Stimulated activated naive B cell treated with anti-CD40 and anti-IgM and Interleukin-4, amounts not matched to agents 10 μg/mL and 1 μg/mL and 100 μg/mL, for 72 hours (primary cell): ENCODE measurements at regions not wholly inside any gene's neighbourhood (a gene's known extent, or its start where the extent isn't known, plus 50 kb on each side); places are given as distances from the start of the nearest gene placed in this dataset.
A peak's percentile ranks its signal among the peaks of the same experiment; 100 is the strongest.

Source experiments
- ATAC-seq, 2 donors: fragments of 150-1000 bp; cut with Tn5 transposase; replicated peaks; 2 replicates each; pipeline ENCODE4 v1.10.0; 2021; ENCODE audit warnings: moderate library complexity in 1 of 2
- DNase-seq: peaks from one replicate; pipeline ENCODE4 v3.0.0; 2021
- H3K27ac Mint-ChIP-seq: one replicate; pipeline ENCODE4 v1.8.0; 2022; ENCODE audit warnings: mild to moderate bottlenecking, mixed read lengths
- H3K27me3 Mint-ChIP-seq, 2 donors: one replicate each; pipeline ENCODE4 v1.8.0; 2022; ENCODE audit warnings: mixed read lengths in 2 of 2
- H3K36me3 Mint-ChIP-seq, 2 donors: one replicate each; pipeline ENCODE4 v1.8.0; 2022; ENCODE audit warnings: mixed read lengths in 2 of 2, mild to moderate bottlenecking in 1 of 2
- H3K4me1 Mint-ChIP-seq, 2 donors: one replicate each; pipeline ENCODE4 v1.8.0; 2022; ENCODE audit warnings: mixed read lengths in 2 of 2, mild to moderate bottlenecking in 1 of 2
- H3K4me3 Mint-ChIP-seq, 2 donors: one replicate each; pipeline ENCODE4 v1.8.0; 2022; ENCODE audit warnings: mild to moderate bottlenecking in 2 of 2, mixed read lengths in 2 of 2, moderate library complexity in 1 of 2
- H3K9me3 Mint-ChIP-seq, 2 donors: one replicate each; pipeline ENCODE4 v1.8.0; 2022; ENCODE audit warnings: mixed read lengths in 2 of 2, mild to moderate bottlenecking in 1 of 2

- DNase-seq (no peak), ATAC-seq (no peak)
- no peak overlapping the region for H3K27ac Mint-ChIP-seq
- H3K4me3 Mint-ChIP-seq = no peak overlapping the region
- no peaks in the 10 kb centered on the region for H3K4me1 Mint-ChIP-seq
- H3K27me3 Mint-ChIP-seq = no peaks in the 10 kb centered on the region
- no peaks in the 10 kb centered on the region for H3K36me3 Mint-ChIP-seq
- H3K9me3 Mint-ChIP-seq = peaks cover 0 to 1% of the 10 kb centered on the region in 2 donors
Observed at GRCh38 chr5:8683496-8683895, 814.5 kb downstream of the MTRR start.

DNA sequence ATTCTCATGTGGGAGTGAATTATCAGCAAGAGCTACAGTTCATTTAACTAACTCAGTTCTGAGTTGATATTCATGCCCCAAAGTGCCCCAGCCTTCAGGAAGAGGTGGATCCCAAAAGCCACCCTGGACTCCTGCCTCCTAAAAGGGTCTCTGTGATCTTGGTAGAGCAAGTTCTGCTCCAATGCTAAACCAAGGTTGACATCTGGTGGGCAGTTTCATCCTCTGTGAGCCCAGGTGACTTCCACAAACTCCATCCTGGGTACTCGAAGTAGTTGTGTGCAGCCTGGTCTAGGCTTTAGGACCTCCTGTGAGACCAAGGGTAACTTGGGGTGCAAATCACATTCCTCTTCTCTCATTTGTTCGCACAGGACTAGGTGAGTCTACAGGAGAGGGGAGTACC, 816.8 kb downstream of the MTRR start:
- Mint-ChIP-seq H3K27ac (no peak overlapping the region), H3K27me3 (no peaks in the 10 kb centered on the region), H3K36me3 (no peaks in the 10 kb centered on the region), H3K4me3 (no peak overlapping the region), H3K4me1 (no peaks in the 10 kb centered on the region), H3K9me3 (no peaks in the 10 kb centered on the region)
- DNase-seq (no peak), ATAC-seq (peak in 1 of 2 donors; percentile 12)

GRCh38 chr5:8686707-8687106, 817.8 kb downstream of the MTRR start:
- no peaks in the 10 kb centered on the region for H3K27me3 Mint-ChIP-seq
- no peaks in the 10 kb centered on the region for H3K9me3 Mint-ChIP-seq
- ATAC-seq (no peak), DNase-seq (no peak)
- H3K4me3 Mint-ChIP-seq = no peak overlapping the region
- H3K4me1 Mint-ChIP-seq = no peaks in the 10 kb centered on the region
- H3K27ac Mint-ChIP-seq = no peak overlapping the region
- H3K36me3 Mint-ChIP-seq = no peaks in the 10 kb centered on the region

DNA sequence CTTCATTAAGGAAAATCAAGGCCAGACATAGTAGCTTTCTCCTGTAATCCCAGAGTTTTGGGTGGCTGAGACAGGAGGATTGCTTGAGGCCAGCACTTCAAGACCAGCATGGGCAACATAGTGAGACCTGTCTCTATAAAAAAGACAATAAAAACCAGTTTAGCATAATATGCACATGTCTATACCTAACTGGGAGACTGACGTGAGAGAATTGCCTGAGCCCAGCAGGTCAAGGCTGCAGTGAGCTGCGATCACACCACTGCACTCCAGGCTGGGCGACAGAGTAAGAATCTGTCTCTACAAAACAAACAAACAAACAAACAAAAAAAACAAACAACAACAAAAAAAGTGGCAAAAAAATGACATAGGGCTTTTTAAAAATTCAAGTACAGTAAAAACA, 820.8 kb downstream of the MTRR start:
- Mint-ChIP-seq H3K4me3 (no peak overlapping the region), H3K36me3 (no peaks in the 10 kb centered on the region), H3K27ac (no peak overlapping the region), H3K4me1 (no peaks in the 10 kb centered on the region), H3K9me3 (no peaks in the 10 kb centered on the region), H3K27me3 (no peaks in the 10 kb centered on the region)
- DNase-seq (no peak), ATAC-seq (no peak)

- DNase-seq (no peak), ATAC-seq (no peak)
- Mint-ChIP-seq H3K4me3 (no peak overlapping the region), H3K27ac (no peak overlapping the region), H3K4me1 (no peaks in the 10 kb centered on the region), H3K36me3 (no peaks in the 10 kb centered on the region), H3K9me3 (peaks cover 0 to 6% of the 10 kb centered on the region in 2 donors), H3K27me3 (no peaks in the 10 kb centered on the region)
Observed at GRCh38 chr5:8691221-8691620, 822.3 kb downstream of the MTRR start.

GRCh38 chr5:8693341-8693844, 824.4 kb downstream of the MTRR start:
- ATAC-seq = no peak
- no peak for DNase-seq
- H3K4me1 Mint-ChIP-seq = no peaks in the 10 kb centered on the region
- H3K27ac Mint-ChIP-seq = no peak overlapping the region
- peaks cover under 1 to 6% of the 10 kb centered on the region in 2 donors for H3K9me3 Mint-ChIP-seq
- H3K4me3 Mint-ChIP-seq = no peak overlapping the region
- no peaks in the 10 kb centered on the region for H3K36me3 Mint-ChIP-seq
- no peaks in the 10 kb centered on the region for H3K27me3 Mint-ChIP-seq

DNA sequence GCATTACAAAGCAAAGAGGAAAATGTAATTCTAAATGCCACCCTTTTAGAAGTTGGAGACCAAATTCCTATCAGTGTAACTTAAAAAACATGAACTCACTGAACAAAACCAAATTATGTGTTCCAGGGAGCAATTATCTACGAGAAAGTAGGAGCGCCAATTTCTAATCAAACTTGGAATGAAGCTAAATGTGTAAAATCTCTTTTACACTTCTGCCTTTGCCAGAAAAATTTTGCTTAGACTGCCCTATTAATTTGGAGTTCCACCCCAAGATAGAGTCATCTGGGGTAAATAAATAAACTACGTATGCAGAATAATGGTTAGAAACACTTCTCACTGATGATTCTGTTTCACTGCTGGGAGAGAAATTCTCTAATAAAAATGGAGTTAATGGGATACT, 825.6 kb downstream of the MTRR start:
- H3K27ac Mint-ChIP-seq = no peak overlapping the region
- DNase-seq (no peak), ATAC-seq (no peak)
- no peaks in the 10 kb centered on the region for H3K27me3 Mint-ChIP-seq
- peaks cover 2 to 6% of the 10 kb centered on the region in 2 donors for H3K9me3 Mint-ChIP-seq
- H3K4me1 Mint-ChIP-seq = no peaks in the 10 kb centered on the region
- H3K36me3 Mint-ChIP-seq = no peaks in the 10 kb centered on the region
- H3K4me3 Mint-ChIP-seq = no peak overlapping the region

DNA sequence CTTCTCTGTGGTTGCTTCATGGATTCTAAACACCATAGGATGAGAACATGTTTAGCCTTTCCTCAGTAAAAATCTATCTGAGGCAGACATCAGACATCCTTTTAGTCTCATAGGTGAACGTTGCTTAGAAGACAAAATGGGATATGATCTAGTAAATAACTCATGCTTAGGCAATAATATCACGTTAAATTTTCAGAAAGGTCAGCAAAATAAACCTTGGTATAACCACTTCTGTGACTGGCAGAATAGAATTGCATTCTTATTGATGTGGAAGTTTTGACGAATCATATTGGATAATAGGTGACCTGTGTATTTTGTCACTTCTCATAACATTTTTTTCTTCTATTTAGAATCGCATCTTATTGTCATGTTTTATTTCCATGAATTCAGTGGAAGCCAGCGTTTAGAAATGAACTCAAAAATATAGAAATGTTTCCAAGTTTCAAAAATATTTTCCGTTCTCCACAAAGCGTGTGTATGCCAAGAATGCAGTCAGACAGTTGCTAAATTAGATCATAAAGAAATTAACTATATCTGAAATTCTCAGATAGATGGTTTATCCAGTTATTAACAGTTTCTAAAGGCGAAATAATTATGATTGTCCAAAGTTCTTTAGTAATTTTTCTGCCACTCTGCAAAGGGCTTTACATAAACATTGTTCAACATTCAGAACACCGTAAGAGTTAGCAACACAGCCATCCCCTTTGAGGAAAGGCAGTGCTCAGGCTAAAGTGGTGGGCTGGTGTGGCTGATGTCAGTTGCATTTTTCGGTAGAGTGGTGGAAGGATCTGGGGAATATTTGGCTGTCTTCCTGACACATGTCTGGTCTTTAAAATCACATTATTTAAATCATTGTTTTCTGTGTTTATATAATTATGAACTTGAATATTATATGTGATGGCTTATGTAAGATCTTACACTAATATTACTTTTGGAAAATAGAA, 827.2 kb downstream of the MTRR start:
- ATAC-seq (no peak), DNase-seq (no peak)
- H3K36me3 Mint-ChIP-seq = no peaks in the 10 kb centered on the region
- H3K27ac Mint-ChIP-seq = no peak overlapping the region
- no peaks in the 10 kb centered on the region for H3K27me3 Mint-ChIP-seq
- no peak overlapping the region for H3K4me3 Mint-ChIP-seq
- peaks cover 2 to 6% of the 10 kb centered on the region in 2 donors for H3K9me3 Mint-ChIP-seq
- H3K4me1 Mint-ChIP-seq = no peaks in the 10 kb centered on the region

GRCh38 chr5:8700222-8700621, 831.3 kb downstream of the MTRR start:
- Mint-ChIP-seq H3K4me1 (no peaks in the 10 kb centered on the region), H3K9me3 (peaks cover 2 to 10% of the 10 kb centered on the region in 2 donors), H3K27me3 (no peaks in the 10 kb centered on the region), H3K36me3 (no peaks in the 10 kb centered on the region), H3K27ac (no peak overlapping the region), H3K4me3 (no peak overlapping the region)
- ATAC-seq (no peak), DNase-seq (no peak)

GRCh38 chr5:8700671-8701070, 831.7 kb downstream of the MTRR start:
- H3K36me3 Mint-ChIP-seq = no peaks in the 10 kb centered on the region
- H3K4me3 Mint-ChIP-seq = no peak overlapping the region
- H3K27ac Mint-ChIP-seq = no peak overlapping the region
- no peaks in the 10 kb centered on the region for H3K4me1 Mint-ChIP-seq
- DNase-seq = no peak
- no peak for ATAC-seq
- no peaks in the 10 kb centered on the region for H3K27me3 Mint-ChIP-seq
- peaks cover 2 to 6% of the 10 kb centered on the region in 2 donors for H3K9me3 Mint-ChIP-seq

- no peaks in the 10 kb centered on the region for H3K4me1 Mint-ChIP-seq
- H3K4me3 Mint-ChIP-seq = no peak overlapping the region
- H3K9me3 Mint-ChIP-seq = peaks cover 2 to 4% of the 10 kb centered on the region in 2 donors
- ATAC-seq = no peak
- no peak overlapping the region for H3K27ac Mint-ChIP-seq
- no peak for DNase-seq
- no peaks in the 10 kb centered on the region for H3K27me3 Mint-ChIP-seq
- no peaks in the 10 kb centered on the region for H3K36me3 Mint-ChIP-seq
Observed at GRCh38 chr5:8701251-8701650, 832.3 kb downstream of the MTRR start.

- H3K36me3 Mint-ChIP-seq = no peaks in the 10 kb centered on the region
- H3K4me3 Mint-ChIP-seq = no peak overlapping the region
- no peak overlapping the region for H3K27ac Mint-ChIP-seq
- DNase-seq (no peak), ATAC-seq (no peak)
- no peaks in the 10 kb centered on the region for H3K4me1 Mint-ChIP-seq
- H3K27me3 Mint-ChIP-seq = no peaks in the 10 kb centered on the region
- no peaks in the 10 kb centered on the region for H3K9me3 Mint-ChIP-seq
Observed at GRCh38 chr5:8710426-8710930, 835.4 kb downstream of the SEMA5A start.

DNA sequence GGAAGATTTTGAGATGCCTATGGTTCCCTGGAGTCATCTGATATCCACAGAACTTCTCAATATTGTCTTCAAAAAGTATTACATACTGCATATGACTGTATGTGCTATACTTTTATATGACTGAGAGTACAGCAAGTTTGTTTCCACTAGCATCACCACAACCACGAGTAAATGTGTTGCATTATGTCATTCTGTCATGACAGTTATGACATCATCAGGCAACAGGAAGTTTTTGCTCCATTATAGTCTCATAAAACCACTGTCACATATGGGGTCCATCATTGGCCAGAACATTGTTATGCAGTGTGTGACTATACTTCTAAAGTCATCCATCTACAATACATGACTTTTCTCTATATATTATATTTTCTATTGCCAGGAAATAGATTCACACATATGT, 831.7 kb downstream of the SEMA5A start:
- DNase-seq (no peak), ATAC-seq (no peak)
- Mint-ChIP-seq H3K27me3 (no peaks in the 10 kb centered on the region), H3K27ac (no peak overlapping the region), H3K9me3 (peaks cover 0 to 2% of the 10 kb centered on the region in 2 donors), H3K36me3 (no peaks in the 10 kb centered on the region), H3K4me3 (no peak overlapping the region), H3K4me1 (no peaks in the 10 kb centered on the region)

DNA sequence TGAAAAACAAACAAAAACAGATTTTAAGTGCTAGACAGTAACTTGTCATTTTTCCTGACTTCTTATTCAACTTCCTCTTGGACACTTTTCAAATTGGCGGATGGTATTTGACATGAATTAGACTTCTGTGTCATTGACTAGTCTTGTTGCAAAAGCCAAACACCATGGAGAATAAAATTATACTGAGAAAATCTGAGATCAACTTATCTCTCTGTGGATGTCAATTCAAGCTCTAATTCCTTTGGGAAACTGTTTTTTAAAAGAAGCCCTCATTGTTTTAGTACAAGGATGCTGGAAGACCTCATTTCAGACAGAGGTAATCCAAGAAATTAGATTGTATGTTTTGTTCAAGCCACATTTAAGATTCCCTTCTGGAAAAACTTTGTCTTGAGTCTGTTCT, 831.0 kb downstream of the SEMA5A start:
- H3K27ac Mint-ChIP-seq = no peak overlapping the region
- H3K27me3 Mint-ChIP-seq = no peaks in the 10 kb centered on the region
- H3K4me1 Mint-ChIP-seq = no peaks in the 10 kb centered on the region
- H3K9me3 Mint-ChIP-seq = peaks cover 0 to 2% of the 10 kb centered on the region in 2 donors
- no peaks in the 10 kb centered on the region for H3K36me3 Mint-ChIP-seq
- H3K4me3 Mint-ChIP-seq = no peak overlapping the region
- ATAC-seq = no peak
- DNase-seq = no peak

DNA sequence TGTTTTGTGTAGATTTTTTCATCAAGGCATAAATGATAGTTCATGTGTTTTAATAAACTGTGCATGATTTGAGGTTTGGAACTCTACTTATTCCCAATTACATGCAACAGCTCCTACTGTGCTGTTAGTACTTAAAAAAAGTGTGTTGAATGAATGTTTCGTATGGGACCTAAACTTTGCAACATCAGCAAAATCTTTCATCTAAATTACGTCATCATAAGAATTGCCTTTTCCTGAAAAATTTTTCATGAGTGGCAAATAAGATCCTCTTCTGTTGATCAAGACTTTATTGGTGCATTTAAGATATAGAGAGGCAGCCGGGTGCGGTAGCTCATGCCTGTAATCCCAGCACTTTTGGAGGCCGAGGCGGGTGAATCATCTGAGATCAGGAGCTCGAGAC, 826.1 kb downstream of the SEMA5A start:
- DNase-seq = no peak
- no peaks in the 10 kb centered on the region for H3K4me1 Mint-ChIP-seq
- no peak for ATAC-seq
- H3K9me3 Mint-ChIP-seq = peaks cover 0 to 7% of the 10 kb centered on the region in 2 donors
- H3K4me3 Mint-ChIP-seq = no peak overlapping the region
- H3K36me3 Mint-ChIP-seq = no peaks in the 10 kb centered on the region
- no peak overlapping the region for H3K27ac Mint-ChIP-seq
- no peaks in the 10 kb centered on the region for H3K27me3 Mint-ChIP-seq
